ENCODE measurements at regions not wholly inside any gene's neighbourhood (a gene's known extent, or its start where the extent isn't known, plus 50 kb on each side); places are given as distances from the start of the nearest gene placed in this dataset.

DNA sequence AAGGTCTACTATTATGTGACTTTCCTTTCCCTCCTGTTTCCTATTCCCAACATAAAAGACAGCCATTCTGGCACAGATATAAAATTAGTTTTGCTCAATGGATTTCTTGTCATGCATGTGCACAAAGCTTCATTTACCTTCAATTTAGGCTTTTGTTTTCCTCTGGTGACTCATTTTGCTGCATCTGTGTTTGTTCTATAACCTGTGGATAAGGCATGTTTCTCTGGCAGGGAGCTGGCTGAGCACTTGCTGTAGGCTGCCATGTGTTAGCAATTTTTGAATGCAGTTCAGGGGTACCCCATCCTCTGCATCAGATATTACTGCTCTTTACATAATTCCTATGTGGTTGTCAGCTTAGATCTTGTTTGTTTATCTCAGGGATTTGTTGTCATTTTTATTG lies 202.8 kb upstream of the GRID2 start:
- ATAC-seq = no peak
- Mint-ChIP-seq H3K36me3 (no peaks in the 10 kb centered on the region), H3K27ac (no peak overlapping the region), H3K27me3 (ENCODE audit: low read depth in 2 of 2) (no peaks in the 10 kb centered on the region), H3K9me3 (peaks cover 20 to 21% of the 10 kb centered on the region in 2 donors), H3K4me3 (no peak overlapping the region), H3K4me1 (no peaks in the 10 kb centered on the region)
- Histone ChIP-seq H3K9me3 (ENCODE audit: control insufficient read depth, insufficient read depth, low read length) (no peaks in the 10 kb centered on the region), H3K36me3 (ENCODE audit: control insufficient read depth, insufficient read depth, low read length) (no peaks in the 10 kb centered on the region), H3K27ac (ENCODE audit: low read length) (no peak overlapping the region), H3K4me1 (ENCODE audit: control insufficient read depth, insufficient read depth, low read length) (no peaks in the 10 kb centered on the region), H3K4me3 (ENCODE audit: low read length) (no peak overlapping the region), H3K27me3 (ENCODE audit: control insufficient read depth, insufficient read depth, low read length) (no peaks in the 10 kb centered on the region)
- DNase-seq = no peak
- TF ChIP-seq, protein P1, sequence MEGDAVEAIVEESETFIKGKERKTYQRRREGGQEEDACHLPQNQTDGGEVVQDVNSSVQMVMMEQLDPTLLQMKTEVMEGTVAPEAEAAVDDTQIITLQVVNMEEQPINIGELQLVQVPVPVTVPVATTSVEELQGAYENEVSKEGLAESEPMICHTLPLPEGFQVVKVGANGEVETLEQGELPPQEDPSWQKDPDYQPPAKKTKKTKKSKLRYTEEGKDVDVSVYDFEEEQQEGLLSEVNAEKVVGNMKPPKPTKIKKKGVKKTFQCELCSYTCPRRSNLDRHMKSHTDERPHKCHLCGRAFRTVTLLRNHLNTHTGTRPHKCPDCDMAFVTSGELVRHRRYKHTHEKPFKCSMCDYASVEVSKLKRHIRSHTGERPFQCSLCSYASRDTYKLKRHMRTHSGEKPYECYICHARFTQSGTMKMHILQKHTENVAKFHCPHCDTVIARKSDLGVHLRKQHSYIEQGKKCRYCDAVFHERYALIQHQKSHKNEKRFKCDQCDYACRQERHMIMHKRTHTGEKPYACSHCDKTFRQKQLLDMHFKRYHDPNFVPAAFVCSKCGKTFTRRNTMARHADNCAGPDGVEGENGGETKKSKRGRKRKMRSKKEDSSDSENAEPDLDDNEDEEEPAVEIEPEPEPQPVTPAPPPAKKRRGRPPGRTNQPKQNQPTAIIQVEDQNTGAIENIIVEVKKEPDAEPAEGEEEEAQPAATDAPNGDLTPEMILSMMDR (IDR thresholded peaks at IDR 0.05) = no peak
- intact Hi-C loops (cut with micrococcal nuclease) = no loop called here

DNA sequence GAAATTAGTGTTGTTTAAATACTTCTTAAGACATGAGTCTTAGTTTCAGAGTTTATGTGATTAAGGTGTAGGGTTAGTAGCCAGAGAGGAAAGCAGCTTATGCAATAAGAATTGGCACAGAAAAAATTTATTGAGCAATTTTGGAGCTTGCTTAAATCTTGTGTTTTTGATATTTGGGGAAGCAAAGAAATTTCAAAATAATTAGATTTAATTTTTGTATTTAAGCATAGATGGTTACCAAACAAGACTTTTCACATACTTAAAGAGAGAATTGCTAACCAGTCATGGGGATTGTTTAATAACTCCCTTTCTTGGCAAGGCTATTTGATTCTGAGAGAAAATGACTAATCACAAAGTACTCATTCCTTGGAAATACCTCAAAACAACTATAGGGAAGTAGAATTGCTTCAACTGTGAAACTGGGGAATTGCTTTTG lies 202.0 kb upstream of the GRID2 start:
- intact Hi-C loops (cut with micrococcal nuclease) = no loop called here
- no peaks in the 10 kb centered on the region for H3K36me3 Mint-ChIP-seq
- no peak for ATAC-seq
- H3K9me3 Mint-ChIP-seq = peaks cover 20 to 21% of the 10 kb centered on the region in 2 donors
- Histone ChIP-seq H3K4me3 (ENCODE audit: low read length) (no peak overlapping the region), H3K27me3 (ENCODE audit: control insufficient read depth, insufficient read depth, low read length) (no peaks in the 10 kb centered on the region), H3K4me1 (ENCODE audit: control insufficient read depth, insufficient read depth, low read length) (no peaks in the 10 kb centered on the region), H3K36me3 (ENCODE audit: control insufficient read depth, insufficient read depth, low read length) (no peaks in the 10 kb centered on the region), H3K9me3 (ENCODE audit: control insufficient read depth, insufficient read depth, low read length) (no peaks in the 10 kb centered on the region), H3K27ac (ENCODE audit: low read length) (no peak overlapping the region)
- no peaks in the 10 kb centered on the region for H3K4me1 Mint-ChIP-seq
- H3K4me3 Mint-ChIP-seq = no peak overlapping the region
- no peak overlapping the region for H3K27ac Mint-ChIP-seq
- DNase-seq = no peak
- no peaks in the 10 kb centered on the region for H3K27me3 Mint-ChIP-seq (ENCODE audit: low read depth in 2 of 2)
- TF ChIP-seq, protein P1 (IDR thresholded peaks at IDR 0.05) = no peak

DNA sequence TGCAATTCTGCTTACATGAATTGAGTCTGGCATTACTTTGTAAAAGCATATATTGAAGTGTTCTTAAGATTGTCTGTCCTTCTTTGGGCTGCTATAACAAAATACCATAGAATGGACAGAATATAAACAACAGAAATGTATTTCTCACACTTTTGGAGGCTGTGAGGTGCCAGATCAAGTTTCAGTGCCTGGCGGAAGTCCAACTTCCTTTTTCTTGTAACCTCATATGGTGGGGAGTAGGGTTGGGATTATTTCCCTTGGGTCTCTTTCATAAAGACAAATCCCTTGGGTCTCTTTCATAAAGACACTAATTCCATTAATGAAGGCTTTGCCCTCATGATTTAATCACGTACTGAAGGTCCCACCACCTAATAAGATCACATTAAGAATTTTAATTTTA lies 199.3 kb upstream of the GRID2 start:
- intact Hi-C loops (cut with micrococcal nuclease) = no loop called here
- Histone ChIP-seq H3K4me3 (ENCODE audit: low read length) (no peak overlapping the region), H3K9me3 (ENCODE audit: control insufficient read depth, insufficient read depth, low read length) (no peaks in the 10 kb centered on the region), H3K4me1 (ENCODE audit: control insufficient read depth, insufficient read depth, low read length) (no peaks in the 10 kb centered on the region), H3K27me3 (ENCODE audit: control insufficient read depth, insufficient read depth, low read length) (no peaks in the 10 kb centered on the region), H3K36me3 (ENCODE audit: control insufficient read depth, insufficient read depth, low read length) (no peaks in the 10 kb centered on the region), H3K27ac (ENCODE audit: low read length) (no peak overlapping the region)
- ATAC-seq (no peak), DNase-seq (no peak)
- Mint-ChIP-seq H3K27me3 (ENCODE audit: low read depth in 2 of 2) (no peaks in the 10 kb centered on the region), H3K27ac (no peak overlapping the region), H3K4me1 (no peaks in the 10 kb centered on the region), H3K9me3 (peaks cover 13 to 15% of the 10 kb centered on the region in 2 donors), H3K36me3 (peaks cover 5% of the 10 kb centered on the region), H3K4me3 (no peak overlapping the region)
- WGBS (ENCODE audit: insufficient coverage) = 60% methylated on average over 1 of the region's 2 CpGs
- TF ChIP-seq, protein P1 (IDR thresholded peaks at IDR 0.05) = no peak

DNA sequence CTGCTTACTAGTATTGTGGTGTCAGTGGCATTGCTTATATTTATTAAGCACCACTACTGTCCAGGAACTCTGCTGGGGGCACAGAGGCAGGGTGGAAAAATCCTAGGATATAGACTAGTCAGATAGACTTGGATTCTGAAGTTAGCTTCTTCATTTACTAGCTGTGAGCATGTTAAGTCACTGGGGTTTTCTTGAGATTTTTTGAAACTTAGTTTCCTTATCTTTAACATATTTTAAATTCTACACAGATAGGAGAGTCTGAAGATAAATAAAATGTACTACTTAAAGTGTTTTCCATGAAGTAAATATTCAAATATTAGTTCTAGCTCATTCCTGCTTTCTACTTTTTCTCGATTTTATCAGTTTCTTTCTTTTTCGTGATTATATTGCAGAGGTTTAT lies 196.9 kb upstream of the GRID2 start:
- TF ChIP-seq, protein P1 (IDR thresholded peaks at IDR 0.05) = no peak
- Mint-ChIP-seq H3K9me3 (peaks cover 6 to 11% of the 10 kb centered on the region in 2 donors), H3K36me3 (peaks cover 5% of the 10 kb centered on the region), H3K4me3 (no peak overlapping the region), H3K27ac (no peak overlapping the region), H3K4me1 (no peaks in the 10 kb centered on the region), H3K27me3 (ENCODE audit: low read depth in 2 of 2) (no peaks in the 10 kb centered on the region)
- WGBS (ENCODE audit: insufficient coverage) = no CpG with 5 or more reads among the region's 2 CpGs
- Histone ChIP-seq H3K36me3 (ENCODE audit: control insufficient read depth, insufficient read depth, low read length) (no peaks in the 10 kb centered on the region), H3K4me1 (ENCODE audit: control insufficient read depth, insufficient read depth, low read length) (no peaks in the 10 kb centered on the region), H3K4me3 (ENCODE audit: low read length) (no peak overlapping the region), H3K27me3 (ENCODE audit: control insufficient read depth, insufficient read depth, low read length) (no peaks in the 10 kb centered on the region), H3K9me3 (ENCODE audit: control insufficient read depth, insufficient read depth, low read length) (no peaks in the 10 kb centered on the region), H3K27ac (ENCODE audit: low read length) (no peak overlapping the region)
- no peak for ATAC-seq
- DNase-seq = no peak
- intact Hi-C loops (cut with micrococcal nuclease) = no loop called here

Data from natural killer cell (primary cell).